Osteoblast (primary cell): ENCODE measurements at regions not wholly inside any gene's neighbourhood (a gene's known extent, or its start where the extent isn't known, plus 50 kb on each side); places are given as distances from the start of the nearest gene placed in this dataset.

Experiments used
- DNase-seq: peaks from one replicate; pipeline ENCODE4 v3.0.0; 2011; ENCODE audit warnings: low spot score, mixed read lengths; ENCODE audit not compliant: insufficient read length; ENCODE audit errors: missing footprints
- H2AFZ ChIP-seq: 2 replicates; pipeline ENCODE4 v1.6.0; 2011; ENCODE audit warnings: mild to moderate bottlenecking, low read length
- H3K27ac ChIP-seq: 2 replicates; pipeline ENCODE4 v1.5.1; 2011; ENCODE audit warnings: mild to moderate bottlenecking, low read depth, low read length, moderate library complexity
- H3K27me3 ChIP-seq: 2 replicates; pipeline ENCODE4 v1.6.0; 2012; ENCODE audit warnings: mild to moderate bottlenecking, control low read depth, inconsistent platforms, low read length, moderate library complexity; ENCODE audit not compliant: insufficient read depth
- H3K36me3 ChIP-seq: 2 replicates; pipeline ENCODE4 v1.5.1; 2011; ENCODE audit warnings: mild to moderate bottlenecking, low read length, control low read depth, moderate library complexity; ENCODE audit not compliant: insufficient read depth
- H3K4me1 ChIP-seq: 2 replicates; pipeline ENCODE4 v1.5.1; 2011; ENCODE audit warnings: mild to moderate bottlenecking, low read length, control low read depth, moderate library complexity; ENCODE audit not compliant: insufficient read depth
- H3K4me2 ChIP-seq: 2 replicates; pipeline ENCODE4 v1.6.0; 2011; ENCODE audit warnings: mild to moderate bottlenecking, low read length; ENCODE audit not compliant: insufficient read depth
- H3K4me3 ChIP-seq: fragments of 200-600 bp; sonication (generic); 3 replicates; pipeline ENCODE4 v1.5.1; 2012; ENCODE audit warnings: mild to moderate bottlenecking, low read length, inconsistent platforms; ENCODE audit not compliant: insufficient read depth
- H3K79me2 ChIP-seq: 2 replicates; pipeline ENCODE4 v1.6.0; 2012; ENCODE audit warnings: mild to moderate bottlenecking, low read length, control low read depth, inconsistent platforms; ENCODE audit not compliant: insufficient read depth
- H3K9me3 ChIP-seq: 2 replicates; pipeline ENCODE4 v1.5.1; 2011; ENCODE audit warnings: low read depth, low read length, control low read depth
- H4K20me1 ChIP-seq: 2 replicates; pipeline ENCODE4 v1.6.0; 2012; ENCODE audit warnings: mild to moderate bottlenecking, low read length, control low read depth; ENCODE audit not compliant: insufficient read depth
- TF ChIP-seq, protein P1 (sequence below): IDR thresholded peaks from 2 replicates; pipeline ENCODE4 v1.5.1; 2011; ENCODE audit warnings: mild to moderate bottlenecking, low read depth, low read length, moderate library complexity; ENCODE audit errors: extremely low read depth

DNA sequence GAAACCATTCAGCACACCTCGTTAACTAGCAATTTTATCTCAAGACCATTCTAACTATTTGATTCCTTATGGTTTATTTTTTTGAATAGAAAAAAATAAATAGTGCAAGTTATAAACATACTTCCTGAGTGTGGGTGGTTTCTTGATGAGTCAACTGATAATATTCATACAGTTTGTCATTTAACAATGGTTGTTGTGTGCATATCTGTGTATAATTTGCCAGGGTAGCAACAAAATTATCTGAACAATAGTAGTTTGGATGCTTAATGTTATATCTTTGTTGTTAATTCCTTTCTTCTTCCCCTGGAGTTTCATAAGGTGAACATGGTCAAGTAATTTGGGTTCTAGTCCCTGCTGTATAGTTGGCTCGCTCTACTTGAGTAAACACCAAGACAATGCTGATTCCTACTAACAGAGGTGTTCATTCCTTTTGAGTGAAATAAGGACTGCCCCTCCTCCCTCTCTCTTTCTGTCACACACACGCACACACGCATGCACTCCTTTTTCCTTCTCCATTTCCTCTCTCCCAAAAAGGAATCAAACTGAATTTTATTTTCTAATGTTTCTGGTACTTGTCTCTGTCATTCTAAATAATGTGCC lies 938.1 kb upstream of the EPHA7 start:
- no peaks in the 10 kb centered on the region for H3K27me3 ChIP-seq
- no peak overlapping the region for H3K4me3 ChIP-seq
- no peaks in the 10 kb centered on the region for H3K36me3 ChIP-seq
- no peaks in the 10 kb centered on the region for H3K4me1 ChIP-seq
- peaks cover 2% of the 10 kb centered on the region for H3K9me3 ChIP-seq
- no peak overlapping the region for H3K27ac ChIP-seq
- H2AFZ ChIP-seq = no peak overlapping the region
- H3K79me2 ChIP-seq = no peaks in the 10 kb centered on the region
- TF ChIP-seq, protein P1, sequence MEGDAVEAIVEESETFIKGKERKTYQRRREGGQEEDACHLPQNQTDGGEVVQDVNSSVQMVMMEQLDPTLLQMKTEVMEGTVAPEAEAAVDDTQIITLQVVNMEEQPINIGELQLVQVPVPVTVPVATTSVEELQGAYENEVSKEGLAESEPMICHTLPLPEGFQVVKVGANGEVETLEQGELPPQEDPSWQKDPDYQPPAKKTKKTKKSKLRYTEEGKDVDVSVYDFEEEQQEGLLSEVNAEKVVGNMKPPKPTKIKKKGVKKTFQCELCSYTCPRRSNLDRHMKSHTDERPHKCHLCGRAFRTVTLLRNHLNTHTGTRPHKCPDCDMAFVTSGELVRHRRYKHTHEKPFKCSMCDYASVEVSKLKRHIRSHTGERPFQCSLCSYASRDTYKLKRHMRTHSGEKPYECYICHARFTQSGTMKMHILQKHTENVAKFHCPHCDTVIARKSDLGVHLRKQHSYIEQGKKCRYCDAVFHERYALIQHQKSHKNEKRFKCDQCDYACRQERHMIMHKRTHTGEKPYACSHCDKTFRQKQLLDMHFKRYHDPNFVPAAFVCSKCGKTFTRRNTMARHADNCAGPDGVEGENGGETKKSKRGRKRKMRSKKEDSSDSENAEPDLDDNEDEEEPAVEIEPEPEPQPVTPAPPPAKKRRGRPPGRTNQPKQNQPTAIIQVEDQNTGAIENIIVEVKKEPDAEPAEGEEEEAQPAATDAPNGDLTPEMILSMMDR = no peak
- no peak overlapping the region for H3K4me2 ChIP-seq
- no peaks in the 10 kb centered on the region for H4K20me1 ChIP-seq
- no peak for DNase-seq

DNA sequence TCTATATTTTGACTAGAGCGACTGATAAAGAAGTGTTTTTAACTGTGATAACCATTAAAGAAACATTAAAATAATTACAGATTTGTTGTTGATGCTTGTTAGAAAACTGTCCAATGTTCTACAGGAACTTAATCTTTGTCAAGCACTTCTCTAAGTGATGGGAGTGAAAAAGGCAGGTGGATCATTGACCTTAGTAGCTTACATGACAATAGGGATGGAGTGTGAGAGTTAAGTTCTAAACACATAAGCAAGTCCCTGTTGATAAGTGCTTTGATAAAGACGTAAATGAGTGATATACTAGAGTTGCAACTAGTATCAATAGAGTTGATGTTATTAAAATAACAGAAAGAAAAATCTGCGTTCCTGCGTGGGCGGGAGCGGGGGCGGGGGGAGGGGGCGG lies 931.5 kb upstream of the EPHA7 start:
- Histone ChIP-seq H3K4me2 (no peak overlapping the region), H3K27ac (no peak overlapping the region), H3K4me1 (no peaks in the 10 kb centered on the region), H3K27me3 (no peaks in the 10 kb centered on the region), H3K36me3 (no peaks in the 10 kb centered on the region), H2AFZ (no peak overlapping the region), H3K4me3 (no peak overlapping the region), H3K9me3 (no peaks in the 10 kb centered on the region), H4K20me1 (no peaks in the 10 kb centered on the region), H3K79me2 (no peaks in the 10 kb centered on the region)
- no peak for DNase-seq
- TF ChIP-seq, protein P1 = no peak

DNA sequence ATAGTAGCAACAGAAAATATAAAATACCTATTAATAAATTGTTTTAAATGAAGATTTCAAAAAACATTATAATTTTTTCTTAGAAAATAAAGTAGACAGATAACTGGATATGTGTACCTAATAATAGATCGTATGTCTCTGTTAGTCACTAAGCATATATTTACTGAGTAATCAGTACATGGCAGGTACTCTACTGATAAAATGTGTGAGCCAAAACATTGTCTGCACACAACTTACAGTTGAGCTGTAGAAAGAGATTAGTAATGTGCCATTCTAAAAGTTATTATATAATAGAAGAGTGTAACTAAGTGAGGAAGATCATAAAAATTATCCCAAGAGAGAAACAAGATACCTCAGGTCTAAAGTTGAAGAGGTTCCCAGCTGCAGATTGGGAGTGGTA lies 929.9 kb upstream of the EPHA7 start:
- Histone ChIP-seq H3K9me3 (no peaks in the 10 kb centered on the region), H2AFZ (no peak overlapping the region), H3K4me1 (no peaks in the 10 kb centered on the region), H3K4me2 (no peak overlapping the region), H3K27me3 (no peaks in the 10 kb centered on the region), H3K36me3 (no peaks in the 10 kb centered on the region), H3K79me2 (no peaks in the 10 kb centered on the region), H3K4me3 (no peak overlapping the region), H3K27ac (no peak overlapping the region), H4K20me1 (no peaks in the 10 kb centered on the region)
- TF ChIP-seq, protein P1 = no peak
- no peak for DNase-seq

DNA sequence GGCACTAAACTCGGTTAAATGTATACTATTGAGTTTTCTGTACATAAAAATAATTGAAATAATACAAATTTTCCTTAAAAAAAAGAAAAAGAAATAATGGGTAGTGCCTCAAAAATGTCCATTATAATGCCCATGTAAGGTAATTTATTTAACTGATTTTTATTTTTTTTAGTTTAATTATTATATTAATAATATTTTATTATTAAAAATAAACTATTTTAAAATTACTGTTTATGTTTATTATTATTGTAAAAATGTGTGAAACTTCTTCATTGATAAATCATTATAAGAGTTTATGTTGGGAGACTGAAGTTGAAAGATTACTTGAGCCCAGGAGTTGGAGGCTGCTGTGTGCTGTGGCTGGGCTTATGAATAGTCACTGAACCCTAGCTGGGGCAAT lies 925.5 kb upstream of the EPHA7 start:
- Histone ChIP-seq H4K20me1 (no peaks in the 10 kb centered on the region), H3K4me3 (no peak overlapping the region), H3K4me2 (no peak overlapping the region), H3K27ac (no peak overlapping the region), H3K27me3 (no peaks in the 10 kb centered on the region), H2AFZ (no peak overlapping the region), H3K9me3 (peaks cover 2% of the 10 kb centered on the region), H3K79me2 (no peaks in the 10 kb centered on the region), H3K36me3 (no peaks in the 10 kb centered on the region), H3K4me1 (no peaks in the 10 kb centered on the region)
- TF ChIP-seq, protein P1 = no peak
- no peak for DNase-seq
